ENCODE measurements at regions not wholly inside any gene's neighbourhood (a gene's known extent, or its start where the extent isn't known, plus 50 kb on each side); places are given as distances from the start of the nearest gene placed in this dataset.

DNA sequence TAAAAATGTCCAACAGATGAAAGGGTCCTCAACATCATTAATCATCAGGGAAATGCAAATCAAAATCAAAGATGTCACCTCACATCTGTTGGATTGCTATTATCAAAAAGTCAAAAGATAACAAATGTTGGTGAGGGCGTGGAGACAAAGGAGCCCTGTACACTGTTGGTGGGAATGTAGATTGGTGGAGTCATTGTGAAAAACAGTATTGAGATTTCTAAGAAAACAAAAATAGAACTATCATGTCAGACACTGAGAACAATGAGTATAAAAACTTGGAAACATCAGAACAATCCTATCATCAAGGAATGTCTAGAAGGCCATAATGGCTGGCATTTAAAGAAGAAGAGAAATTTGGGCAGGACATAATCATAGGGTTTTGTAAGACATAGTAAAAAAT lies 209.2 kb upstream of the PTGFR start:
- Histone ChIP-seq H3K27me3 (ENCODE audit: insufficient read depth, poor library complexity, severe bottlenecking) (peaks cover 3% of the 10 kb centered on the region), H3K4me3 (replicated peaks; ENCODE audit: insufficient read depth, low read length) (no peak overlapping the region), H3K27ac (replicated peaks) (no peak overlapping the region)
- DNase-seq (ENCODE audit: low read depth in 1 of 2, low spot score in 1 of 2): no peak
- no peak for TF ChIP-seq REST (IDR thresholded peaks at IDR 0.05; ENCODE audit: insufficient replicate concordance, low read depth)

- Histone ChIP-seq H3K4me3 (replicated peaks; ENCODE audit: insufficient read depth, low read length) (no peak overlapping the region), H3K27ac (replicated peaks) (no peak overlapping the region), H3K27me3 (ENCODE audit: insufficient read depth, poor library complexity, severe bottlenecking) (peaks cover 3% of the 10 kb centered on the region)
- no peak for TF ChIP-seq SPI1 (IDR thresholded peaks at IDR 0.05; ENCODE audit: borderline replicate concordance, low read depth)
- TF ChIP-seq CTCF (IDR thresholded peaks at IDR 0.05; ENCODE audit: insufficient read depth, low read length): no peak
- no peak for TF ChIP-seq POLR2AphosphoS5 (IDR thresholded peaks at IDR 0.05; ENCODE audit: low read depth)
- TF ChIP-seq GABPA (IDR thresholded peaks at IDR 0.05; ENCODE audit: low read depth): no peak
- TF ChIP-seq REST (IDR thresholded peaks at IDR 0.05; ENCODE audit: insufficient replicate concordance, low read depth): no peak
- no peak for DNase-seq (ENCODE audit: low read depth in 1 of 2, low spot score in 1 of 2)
Observed at GRCh38 chr1:78283691-78284090, 207.1 kb upstream of the PTGFR start.

DNA sequence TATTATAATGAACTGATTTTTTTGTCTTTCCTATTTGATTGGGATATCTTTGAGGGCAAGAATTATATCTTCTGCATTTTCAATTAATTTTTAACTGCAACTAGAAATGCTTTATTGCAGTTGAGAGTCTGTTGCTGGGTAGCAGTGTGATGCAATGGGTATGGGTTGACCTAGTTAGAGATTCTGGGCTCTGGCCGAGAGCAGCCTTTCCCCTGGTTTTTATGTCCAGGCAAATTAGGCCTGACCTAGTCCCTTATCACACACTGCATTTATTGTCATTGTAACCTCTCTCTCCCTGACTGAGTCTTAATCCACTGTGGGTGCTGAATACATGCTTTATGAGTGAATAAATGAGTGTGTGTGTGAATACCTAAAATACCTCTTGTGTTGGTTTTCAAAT lies 206.4 kb upstream of the PTGFR start:
- peaks cover 3% of the 10 kb centered on the region for H3K27me3 ChIP-seq (ENCODE audit: insufficient read depth, poor library complexity, severe bottlenecking)
- H3K27ac ChIP-seq (replicated peaks): no peak overlapping the region
- TF ChIP-seq POLR2AphosphoS5 (IDR thresholded peaks at IDR 0.05; ENCODE audit: low read depth) (no peak), GABPA (IDR thresholded peaks at IDR 0.05; ENCODE audit: low read depth) (no peak), SPI1 (IDR thresholded peaks at IDR 0.05; ENCODE audit: borderline replicate concordance, low read depth) (no peak), REST (IDR thresholded peaks at IDR 0.05; ENCODE audit: insufficient replicate concordance, low read depth) (no peak), CTCF (IDR thresholded peaks at IDR 0.05; ENCODE audit: insufficient read depth, low read length) (no peak)
- no peak for DNase-seq (ENCODE audit: low read depth in 1 of 2, low spot score in 1 of 2)
- H3K4me3 ChIP-seq (replicated peaks; ENCODE audit: insufficient read depth, low read length): no peak overlapping the region

GRCh38 chr1:78286686-78287085 lies 204.1 kb upstream of the PTGFR start:
- Histone ChIP-seq H3K27me3 (ENCODE audit: insufficient read depth, poor library complexity, severe bottlenecking) (no peaks in the 10 kb centered on the region), H3K4me3 (replicated peaks; ENCODE audit: insufficient read depth, low read length) (no peak overlapping the region), H3K27ac (replicated peaks) (no peak overlapping the region)
- TF ChIP-seq POLR2AphosphoS5 (IDR thresholded peaks at IDR 0.05; ENCODE audit: low read depth) (no peak), REST (IDR thresholded peaks at IDR 0.05; ENCODE audit: insufficient replicate concordance, low read depth) (no peak), SPI1 (IDR thresholded peaks at IDR 0.05; ENCODE audit: borderline replicate concordance, low read depth) (no peak), CTCF (IDR thresholded peaks at IDR 0.05; ENCODE audit: insufficient read depth, low read length) (no peak), GABPA (IDR thresholded peaks at IDR 0.05; ENCODE audit: low read depth) (no peak)
- DNase-seq (ENCODE audit: low read depth in 1 of 2, low spot score in 1 of 2): no peak

Data from HL-60 (cell line).